DOHH2 (cell line): ENCODE measurements at regions not wholly inside any gene's neighbourhood (a gene's known extent, or its start where the extent isn't known, plus 50 kb on each side); places are given as distances from the start of the nearest gene placed in this dataset.

Source experiments
- H3F3A ChIP-seq: fragments of 200-600 bp; sonication (generic), shearing (Covaris generic); 2 replicates; pipeline ENCODE4 v1.6.0; 2016; ENCODE audit warnings: antibody characterized with exemption, mild to moderate bottlenecking; ENCODE audit not compliant: control insufficient read depth, insufficient read depth
- H3K27ac ChIP-seq: fragments of 200-600 bp; sonication (generic); 2 replicates; pipeline ENCODE4 v1.5.1; 2014; ENCODE audit warnings: low read depth, mild to moderate bottlenecking, low read length, moderate library complexity
- H3K27me3 ChIP-seq: fragments of 200-600 bp; sonication (generic); 2 replicates; pipeline ENCODE4 v1.6.1; 2014; ENCODE audit warnings: mild to moderate bottlenecking, low read length, mixed read lengths; ENCODE audit not compliant: control insufficient read depth
- H3K36me3 ChIP-seq: fragments of 200-600 bp; sonication (generic); 2 replicates; pipeline ENCODE4 v1.6.1; 2014; ENCODE audit warnings: mild to moderate bottlenecking, low read length, moderate library complexity, mixed read lengths; ENCODE audit not compliant: control insufficient read depth
- H3K4me1 ChIP-seq: fragments of 200-600 bp; sonication (generic); 2 replicates; pipeline ENCODE4 v1.6.1; 2014; ENCODE audit warnings: mild to moderate bottlenecking, low read length, mixed read lengths; ENCODE audit not compliant: control insufficient read depth
- H3K4me2 ChIP-seq: fragments of 200-600 bp; sonication (generic); 2 replicates; pipeline ENCODE4 v1.6.0; 2014; ENCODE audit warnings: mild to moderate bottlenecking, low read length, moderate library complexity
- H3K4me3 ChIP-seq: fragments of 200-600 bp; sonication (generic); 2 replicates; pipeline ENCODE4 v1.5.1; 2014; ENCODE audit warnings: mild to moderate bottlenecking, low read length, mixed read lengths
- H3K79me2 ChIP-seq: fragments of 200-600 bp; sonication (generic); 2 replicates; pipeline ENCODE4 v1.6.1; 2014; ENCODE audit warnings: mild to moderate bottlenecking, low read length, mixed read lengths; ENCODE audit not compliant: control insufficient read depth
- H3K9me2 ChIP-seq: fragments of 200-600 bp; sonication (generic); replicated peaks from 2 replicates; pipeline ENCODE4 v1.6.1; 2014; ENCODE audit warnings: mild to moderate bottlenecking, low read length, mixed read lengths; ENCODE audit not compliant: control insufficient read depth
- H3K9me3 ChIP-seq: fragments of 200-600 bp; sonication (generic); 2 replicates; pipeline ENCODE4 v1.6.1; 2014; ENCODE audit warnings: antibody characterized with exemption, low read length, mixed read lengths; ENCODE audit not compliant: control insufficient read depth, insufficient read depth
- H4K20me1 ChIP-seq: fragments of 200-600 bp; sonication (generic); 2 replicates; pipeline ENCODE4 v1.6.0; 2014; ENCODE audit warnings: low read depth, mild to moderate bottlenecking, antibody characterized with exemption, low read length, moderate library complexity; ENCODE audit not compliant: control insufficient read depth, insufficient read depth
- EZH2phosphoT487 ChIP-seq: fragments of 200-600 bp; sonication (generic); IDR thresholded peaks from 2 replicates; pipeline ENCODE4 v1.6.1; 2017; ENCODE audit warnings: borderline replicate concordance, mild to moderate bottlenecking, antibody characterized with exemption, low read length, moderate library complexity, mixed read lengths
- TF ChIP-seq, protein P1 (sequence below): fragments of 200-600 bp; sonication (generic); IDR thresholded peaks from one replicate; pipeline ENCODE4 v1.5.1; 2014; ENCODE audit warnings: antibody characterized with exemption, mild to moderate bottlenecking, low read depth, low read length; ENCODE audit not compliant: poor library complexity, severe bottlenecking

DNA sequence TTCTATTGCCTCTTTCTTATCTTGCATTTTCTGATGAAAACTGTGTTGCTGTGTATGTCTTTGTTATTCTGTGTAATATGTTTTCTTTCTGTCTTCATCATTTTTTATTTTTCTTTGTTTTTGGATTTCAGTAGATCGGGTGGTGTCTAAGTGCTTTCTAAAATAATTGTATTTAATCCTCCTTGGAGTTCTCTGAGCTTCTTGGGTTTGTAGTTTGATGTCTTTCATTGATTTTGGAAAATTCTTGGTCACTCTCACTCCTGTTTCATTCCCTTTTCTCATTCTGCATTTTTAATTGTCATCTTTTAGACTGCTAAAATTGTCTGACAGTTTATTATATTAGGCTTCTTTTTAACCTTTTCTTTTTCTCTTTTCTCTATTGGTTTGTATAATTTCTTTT lies 560.5 kb downstream of the IRX1 start:
- Histone ChIP-seq H3K9me2 (no peaks in the 10 kb centered on the region), H3K79me2 (no peaks in the 10 kb centered on the region), H4K20me1 (no peaks in the 10 kb centered on the region), H3K4me1 (no peaks in the 10 kb centered on the region), H3K36me3 (no peaks in the 10 kb centered on the region), H3K27me3 (no peaks in the 10 kb centered on the region), H3K4me3 (no peak overlapping the region), H3K9me3 (no peaks in the 10 kb centered on the region), H3K27ac (no peak overlapping the region), H3F3A (no peaks in the 10 kb centered on the region), H3K4me2 (no peak overlapping the region)
- no peak for TF ChIP-seq EZH2phosphoT487
- TF ChIP-seq, protein P1, sequence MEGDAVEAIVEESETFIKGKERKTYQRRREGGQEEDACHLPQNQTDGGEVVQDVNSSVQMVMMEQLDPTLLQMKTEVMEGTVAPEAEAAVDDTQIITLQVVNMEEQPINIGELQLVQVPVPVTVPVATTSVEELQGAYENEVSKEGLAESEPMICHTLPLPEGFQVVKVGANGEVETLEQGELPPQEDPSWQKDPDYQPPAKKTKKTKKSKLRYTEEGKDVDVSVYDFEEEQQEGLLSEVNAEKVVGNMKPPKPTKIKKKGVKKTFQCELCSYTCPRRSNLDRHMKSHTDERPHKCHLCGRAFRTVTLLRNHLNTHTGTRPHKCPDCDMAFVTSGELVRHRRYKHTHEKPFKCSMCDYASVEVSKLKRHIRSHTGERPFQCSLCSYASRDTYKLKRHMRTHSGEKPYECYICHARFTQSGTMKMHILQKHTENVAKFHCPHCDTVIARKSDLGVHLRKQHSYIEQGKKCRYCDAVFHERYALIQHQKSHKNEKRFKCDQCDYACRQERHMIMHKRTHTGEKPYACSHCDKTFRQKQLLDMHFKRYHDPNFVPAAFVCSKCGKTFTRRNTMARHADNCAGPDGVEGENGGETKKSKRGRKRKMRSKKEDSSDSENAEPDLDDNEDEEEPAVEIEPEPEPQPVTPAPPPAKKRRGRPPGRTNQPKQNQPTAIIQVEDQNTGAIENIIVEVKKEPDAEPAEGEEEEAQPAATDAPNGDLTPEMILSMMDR: no peak

DNA sequence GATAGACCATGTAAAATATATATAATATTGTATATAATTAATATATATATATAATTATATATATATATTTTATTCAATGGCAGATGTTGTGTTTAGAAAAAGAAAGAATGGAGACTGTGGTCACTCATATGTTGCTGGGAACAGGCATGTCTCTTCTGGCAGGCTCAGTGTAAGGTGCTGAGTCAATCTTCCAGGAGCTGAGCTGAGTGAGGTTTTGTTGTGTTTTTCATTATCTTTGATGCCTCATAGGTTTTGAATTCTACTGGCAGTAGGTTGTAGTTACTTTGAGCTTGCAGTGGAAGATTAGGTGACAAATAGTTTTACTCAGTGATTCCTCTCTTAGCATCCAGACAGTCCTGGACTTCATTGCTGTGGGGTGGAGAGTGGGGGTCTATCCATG lies 561.3 kb downstream of the IRX1 start:
- no peaks in the 10 kb centered on the region for H3F3A ChIP-seq

DNA sequence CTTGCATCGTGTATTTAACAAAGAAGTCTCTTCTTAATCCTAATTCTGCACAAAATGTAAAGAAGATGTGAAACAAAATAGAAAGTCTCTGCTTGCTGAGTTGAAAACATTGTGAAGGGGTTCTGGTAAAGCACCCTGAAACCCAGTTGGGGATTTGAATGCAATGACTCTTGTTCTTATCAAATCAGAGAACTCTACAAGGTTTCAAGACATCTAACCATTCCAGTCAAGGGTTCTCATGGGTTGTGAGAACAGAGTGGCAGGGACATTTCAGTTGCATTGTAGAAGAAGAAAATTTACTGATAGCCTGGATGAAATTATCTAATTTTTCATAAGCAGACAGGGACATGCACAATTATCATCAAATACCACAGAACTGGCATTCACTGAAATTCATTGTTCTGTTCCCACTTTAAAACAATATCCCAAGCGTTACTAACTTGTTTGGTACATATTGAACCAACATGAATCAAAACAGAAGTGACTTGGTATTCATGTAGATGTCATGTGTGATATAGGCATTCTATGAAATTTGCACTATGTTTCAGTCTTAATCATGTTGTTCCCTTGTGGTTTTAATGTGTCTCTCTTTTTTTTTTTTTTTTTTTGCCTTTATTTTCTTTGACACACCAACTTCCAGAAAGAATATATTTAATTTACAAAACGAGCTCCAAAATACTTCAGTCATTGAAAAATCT lies 563.3 kb downstream of the IRX1 start:
- Histone ChIP-seq H4K20me1 (no peaks in the 10 kb centered on the region), H3K4me2 (no peak overlapping the region), H3K27ac (no peak overlapping the region), H3K4me3 (no peak overlapping the region), H3K9me3 (0 out of 2 replicates have a peak, but pooled peaks cover 4% of the 10 kb centered on the region), H3F3A (no peaks in the 10 kb centered on the region), H3K4me1 (no peaks in the 10 kb centered on the region), H3K27me3 (no peaks in the 10 kb centered on the region), H3K79me2 (no peaks in the 10 kb centered on the region), H3K9me2 (no peaks in the 10 kb centered on the region), H3K36me3 (no peaks in the 10 kb centered on the region)
- TF ChIP-seq EZH2phosphoT487: no peak
- TF ChIP-seq, protein P1: no peak

More for the DNA sequence above, 561.3 kb downstream of the IRX1 start:
- Histone ChIP-seq H3K79me2 (no peaks in the 10 kb centered on the region), H3K27me3 (no peaks in the 10 kb centered on the region), H4K20me1 (no peaks in the 10 kb centered on the region), H3K9me2 (no peaks in the 10 kb centered on the region), H3K9me3 (no peaks in the 10 kb centered on the region), H3K4me3 (no peak overlapping the region), H3K36me3 (no peaks in the 10 kb centered on the region), H3K27ac (no peak overlapping the region), H3K4me1 (no peaks in the 10 kb centered on the region), H3K4me2 (no peak overlapping the region)
- TF ChIP-seq, protein P1: no peak
- TF ChIP-seq EZH2phosphoT487: no peak
